ENCODE measurements at regions not wholly inside any gene's neighbourhood (a gene's known extent, or its start where the extent isn't known, plus 50 kb on each side); places are given as distances from the start of the nearest gene placed in this dataset.

GRCh38 chr2:78892295-78892694 lies 133.2 kb upstream of the REG3G start:
- TF ChIP-seq POLR2A (IDR thresholded peaks at IDR 0.05; ENCODE audit: extremely low read depth, insufficient read length) (no peak), CTCF (IDR thresholded peaks at IDR 0.05; ENCODE audit: low read depth, low read length) (no peak), MAX (IDR thresholded peaks at IDR 0.05; ENCODE audit: low read depth, low read length) (no peak), MYC (IDR thresholded peaks at IDR 0.05; ENCODE audit: low read depth, low read length) (no peak)

Data from NB4 (cell line).